DND-41 (cell line): ENCODE measurements at regions not wholly inside any gene's neighbourhood (a gene's known extent, or its start where the extent isn't known, plus 50 kb on each side); places are given as distances from the start of the nearest gene placed in this dataset.

ENCODE experiments used
- CTCF ChIP-seq: IDR thresholded peaks from 2 replicates; pipeline ENCODE4 v1.5.1; 2012; ENCODE audit warnings: borderline replicate concordance, low read length, moderate library complexity, mild to moderate bottlenecking; ENCODE audit not compliant: poor library complexity, severe bottlenecking; ENCODE audit errors: extremely low read depth
- EZH2 ChIP-seq: IDR thresholded peaks from 3 replicates; pipeline ENCODE4 v1.6.1; 2012; ENCODE audit warnings: borderline replicate concordance, low read depth, mild to moderate bottlenecking, moderate library complexity, low read length, inconsistent platforms; ENCODE audit not compliant: severe bottlenecking

GRCh38 chrY:8905141-8905540 is 432.1 kb upstream of the TSPY4 start:
- no peak for TF ChIP-seq CTCF
- TF ChIP-seq EZH2, result no peak
